WTC11 (cell line): ENCODE measurements at regions not wholly inside any gene's neighbourhood (a gene's known extent, or its start where the extent isn't known, plus 50 kb on each side); places are given as distances from the start of the nearest gene placed in this dataset.

Experiments used
- ATAC-seq: fragments of 200-7000 bp; cut with Tn5 transposase; 2 replicates; pipeline ENCODE4 v1.10.0; 2021; ENCODE audit warnings: mild to moderate bottlenecking, moderate library complexity
- CTCF ChIA-PET: fragments of 300-600 bp; sonication (Branson Sonifier 250); formaldehyde crosslinking; loops from one replicate; lab custom pipeline; 2021; ENCODE audit warnings: antibody characterized with exemption; lab: Charles Lee
- POLR2A ChIA-PET: fragments of 350-600 bp; sonication (Branson Sonifier 250); formaldehyde crosslinking; loops from one replicate; lab custom pipeline; 2021; ENCODE audit warnings: antibody characterized with exemption; lab: Charles Lee
- DNase-seq: peaks from one replicate; pipeline ENCODE4 v3.0.0; 2021; ENCODE audit warnings: low spot score
- H3K27ac Mint-ChIP-seq: 2 replicates; pipeline ENCODE4 v1.8.0; 2021; ENCODE audit warnings: mixed read lengths
- H3K27me3 Mint-ChIP-seq: 2 replicates; pipeline ENCODE4 v1.8.0; 2021; ENCODE audit warnings: low read depth, mild to moderate bottlenecking, moderate library complexity, mixed read lengths
- H3K36me3 Mint-ChIP-seq: 2 replicates; pipeline ENCODE4 v1.8.0; 2021; ENCODE audit warnings: mixed read lengths
- H3K4me1 Mint-ChIP-seq: 2 replicates; pipeline ENCODE4 v1.8.0; 2022; ENCODE audit warnings: mixed read lengths
- H3K4me3 Mint-ChIP-seq: 2 replicates; pipeline ENCODE4 v1.8.0; 2021; ENCODE audit warnings: mild to moderate bottlenecking, moderate library complexity, mixed read lengths
- H3K9me3 Mint-ChIP-seq: 2 replicates; pipeline ENCODE4 v1.8.0; 2021; ENCODE audit warnings: mixed read lengths
- CREB1 ChIP-seq: sonication (generic); formaldehyde crosslinking; IDR thresholded peaks from 2 replicates; pipeline ENCODE4 v1.8.0; 2023; ENCODE audit warnings: mild to moderate bottlenecking, missing genetic modification reagents
- ETV6 ChIP-seq: sonication (generic); formaldehyde crosslinking; IDR thresholded peaks from 2 replicates; pipeline ENCODE4 v1.8.1; 2022; ENCODE audit warnings: mild to moderate bottlenecking, missing genetic modification reagents
- HMGA2 ChIP-seq: fragments of 250-450 bp; sonication (Bioruptor Pico); IDR thresholded peaks from 2 replicates; pipeline ENCODE4 v1.4.0; 2021; ENCODE audit warnings: mild to moderate bottlenecking, moderate library complexity
- IRF2 ChIP-seq: sonication (generic); formaldehyde crosslinking; IDR thresholded peaks from 2 replicates; pipeline ENCODE4 v1.8.0; 2022; ENCODE audit warnings: low read depth, missing genetic modification reagents, borderline replicate concordance
- NFATC4 ChIP-seq: fragments of 250-450 bp; sonication (Bioruptor Pico); IDR thresholded peaks from 2 replicates; pipeline ENCODE4 v1.9.0; 2021; ENCODE audit warnings: mild to moderate bottlenecking
- NFE2L1 ChIP-seq: sonication (generic); formaldehyde crosslinking; IDR thresholded peaks from 2 replicates; pipeline ENCODE4 v1.8.1; 2023; ENCODE audit warnings: missing genetic modification reagents
- NFYB ChIP-seq: sonication (generic); formaldehyde crosslinking; conservative IDR thresholded peaks from 2 replicates; pipeline ENCODE4 v1.8.0; 2022; ENCODE audit warnings: low read depth, missing genetic modification reagents
- NR1H2 ChIP-seq: sonication (generic); formaldehyde crosslinking; IDR thresholded peaks from 2 replicates; pipeline ENCODE4 v1.9.0; 2021; ENCODE audit warnings: mild to moderate bottlenecking, moderate library complexity, missing genetic modification reagents
- OVOL2 ChIP-seq: fragments of 250-450 bp; sonication (Bioruptor Pico); IDR thresholded peaks from 2 replicates; pipeline ENCODE4 v1.9.0; 2021; ENCODE audit warnings: mild to moderate bottlenecking, borderline replicate concordance
- ZNF232 ChIP-seq: sonication (generic); formaldehyde crosslinking; IDR thresholded peaks from 2 replicates; pipeline ENCODE4 v1.8.0; 2022; ENCODE audit warnings: mild to moderate bottlenecking, missing genetic modification reagents
- ZNF263 ChIP-seq: sonication (generic); formaldehyde crosslinking; IDR thresholded peaks from 2 replicates; pipeline ENCODE4 v1.8.1; 2022; ENCODE audit warnings: low read depth, mild to moderate bottlenecking, moderate library complexity, missing genetic modification reagents
- ZNF671 ChIP-seq: fragments of 250-450 bp; sonication (Bioruptor Pico); IDR thresholded peaks from 2 replicates; pipeline ENCODE4 v1.8.0; 2021; ENCODE audit warnings: mild to moderate bottlenecking
- TF ChIP-seq, protein P1 (sequence below): fragments of 250-450 bp; sonication (Bioruptor Pico); IDR thresholded peaks from 2 replicates; pipeline ENCODE4 v1.9.0; 2021; ENCODE audit warnings: moderate library complexity, mild to moderate bottlenecking, inconsistent platforms, borderline replicate concordance
- TF ChIP-seq, protein P2 (sequence below): sonication (generic); formaldehyde crosslinking; IDR thresholded peaks from 2 replicates; pipeline ENCODE4 v1.8.0; 2022; ENCODE audit warnings: mild to moderate bottlenecking, missing genetic modification reagents
- TF ChIP-seq, protein P3 (sequence below): sonication (generic); formaldehyde crosslinking; IDR thresholded peaks from 2 replicates; pipeline ENCODE4 v1.8.1; 2023; ENCODE audit warnings: mild to moderate bottlenecking, missing genetic modification reagents, moderate library complexity
- TF ChIP-seq, protein P4 (sequence below): sonication (generic); formaldehyde crosslinking; IDR thresholded peaks from 2 replicates; pipeline ENCODE4 v1.8.1; 2022; ENCODE audit warnings: low read depth, missing genetic modification reagents, borderline replicate concordance
- TF ChIP-seq, protein P5 (sequence below): sonication (generic); formaldehyde crosslinking; IDR thresholded peaks from 2 replicates; pipeline ENCODE4 v1.8.0; 2022; ENCODE audit warnings: missing genetic modification reagents
- TF ChIP-seq, protein P6 (sequence below): sonication (generic); formaldehyde crosslinking; IDR thresholded peaks from 2 replicates; pipeline ENCODE4 v1.8.0; 2022; ENCODE audit warnings: mild to moderate bottlenecking, missing genetic modification reagents
- TF ChIP-seq, protein P7 (sequence below): sonication (generic); formaldehyde crosslinking; conservative IDR thresholded peaks from 2 replicates; pipeline ENCODE4 v1.8.1; 2023; ENCODE audit warnings: mild to moderate bottlenecking, low read depth, missing genetic modification reagents, moderate library complexity

DNA sequence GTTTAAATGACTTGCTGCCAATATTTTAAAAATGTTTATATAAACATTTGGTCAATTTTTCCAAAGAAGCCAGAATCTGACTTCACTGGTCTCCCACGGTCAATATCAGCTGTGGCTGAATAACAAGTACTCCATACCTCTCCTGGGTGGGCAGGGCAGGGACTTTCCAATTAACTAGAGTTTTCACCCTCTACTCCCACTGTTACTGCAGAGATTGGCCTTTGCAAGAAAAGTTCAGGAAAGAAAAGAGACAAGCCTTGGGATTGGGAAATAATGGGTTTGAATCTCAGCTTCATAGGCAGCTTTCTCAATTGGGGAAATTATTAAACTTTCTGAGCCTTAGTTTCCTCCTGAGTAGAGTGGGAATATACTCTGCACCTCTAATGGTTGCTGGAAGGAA, 236.9 kb downstream of the PRL start:
- peaks cover 43% of the 10 kb centered on the region for H3K36me3 Mint-ChIP-seq

More for the DNA sequence above, 236.9 kb downstream of the PRL start:
- ChIA-PET POLR2A (interaction anchor here (0.9 kb wide), 1 partner anchor 261 kb away, joined by 3 read pairs; no protein-coding TSS in a partner anchor), CTCF (no interaction called here)
- no peak overlapping the region for H3K4me3 Mint-ChIP-seq
- ATAC-seq (no peak), DNase-seq (no peak)
- H3K27me3 Mint-ChIP-seq, result no peaks in the 10 kb centered on the region
- peaks cover 8% of the 10 kb centered on the region for H3K4me1 Mint-ChIP-seq
- no peak overlapping the region for H3K27ac Mint-ChIP-seq
- TF ChIP-seq, protein P1, sequence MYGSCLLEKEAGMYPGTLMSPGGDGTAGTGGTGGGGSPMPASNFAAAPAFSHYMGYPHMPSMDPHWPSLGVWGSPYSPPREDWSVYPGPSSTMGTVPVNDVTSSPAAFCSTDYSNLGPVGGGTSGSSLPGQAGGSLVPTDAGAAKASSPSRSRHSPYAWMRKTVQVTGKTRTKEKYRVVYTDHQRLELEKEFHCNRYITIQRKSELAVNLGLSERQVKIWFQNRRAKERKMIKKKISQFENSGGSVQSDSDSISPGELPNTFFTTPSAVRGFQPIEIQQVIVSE (CRISPR knock-in tag), result no peak
- TF ChIP-seq, protein P2, sequence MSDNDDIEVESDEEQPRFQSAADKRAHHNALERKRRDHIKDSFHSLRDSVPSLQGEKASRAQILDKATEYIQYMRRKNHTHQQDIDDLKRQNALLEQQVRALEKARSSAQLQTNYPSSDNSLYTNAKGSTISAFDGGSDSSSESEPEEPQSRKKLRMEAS (CRISPR knock-in tag), result no peak
- no peak for TF ChIP-seq HMGA2 (CRISPR knock-in tag)
- no peak for TF ChIP-seq IRF2 (CRISPR knock-in tag)
- TF ChIP-seq, protein P3, sequence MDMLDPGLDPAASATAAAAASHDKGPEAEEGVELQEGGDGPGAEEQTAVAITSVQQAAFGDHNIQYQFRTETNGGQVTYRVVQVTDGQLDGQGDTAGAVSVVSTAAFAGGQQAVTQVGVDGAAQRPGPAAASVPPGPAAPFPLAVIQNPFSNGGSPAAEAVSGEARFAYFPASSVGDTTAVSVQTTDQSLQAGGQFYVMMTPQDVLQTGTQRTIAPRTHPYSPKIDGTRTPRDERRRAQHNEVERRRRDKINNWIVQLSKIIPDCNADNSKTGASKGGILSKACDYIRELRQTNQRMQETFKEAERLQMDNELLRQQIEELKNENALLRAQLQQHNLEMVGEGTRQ (CRISPR knock-in tag), result no peak
- TF ChIP-seq ETV6, result no peak
- no peak for TF ChIP-seq CREB1
- no peak for TF ChIP-seq OVOL2 (CRISPR knock-in tag)
- no peak for TF ChIP-seq ZNF263 (CRISPR knock-in tag)
- TF ChIP-seq, protein P4, sequence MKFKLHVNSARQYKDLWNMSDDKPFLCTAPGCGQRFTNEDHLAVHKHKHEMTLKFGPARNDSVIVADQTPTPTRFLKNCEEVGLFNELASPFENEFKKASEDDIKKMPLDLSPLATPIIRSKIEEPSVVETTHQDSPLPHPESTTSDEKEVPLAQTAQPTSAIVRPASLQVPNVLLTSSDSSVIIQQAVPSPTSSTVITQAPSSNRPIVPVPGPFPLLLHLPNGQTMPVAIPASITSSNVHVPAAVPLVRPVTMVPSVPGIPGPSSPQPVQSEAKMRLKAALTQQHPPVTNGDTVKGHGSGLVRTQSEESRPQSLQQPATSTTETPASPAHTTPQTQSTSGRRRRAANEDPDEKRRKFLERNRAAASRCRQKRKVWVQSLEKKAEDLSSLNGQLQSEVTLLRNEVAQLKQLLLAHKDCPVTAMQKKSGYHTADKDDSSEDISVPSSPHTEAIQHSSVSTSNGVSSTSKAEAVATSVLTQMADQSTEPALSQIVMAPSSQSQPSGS (CRISPR knock-in tag), result no peak
- TF ChIP-seq, protein P5, sequence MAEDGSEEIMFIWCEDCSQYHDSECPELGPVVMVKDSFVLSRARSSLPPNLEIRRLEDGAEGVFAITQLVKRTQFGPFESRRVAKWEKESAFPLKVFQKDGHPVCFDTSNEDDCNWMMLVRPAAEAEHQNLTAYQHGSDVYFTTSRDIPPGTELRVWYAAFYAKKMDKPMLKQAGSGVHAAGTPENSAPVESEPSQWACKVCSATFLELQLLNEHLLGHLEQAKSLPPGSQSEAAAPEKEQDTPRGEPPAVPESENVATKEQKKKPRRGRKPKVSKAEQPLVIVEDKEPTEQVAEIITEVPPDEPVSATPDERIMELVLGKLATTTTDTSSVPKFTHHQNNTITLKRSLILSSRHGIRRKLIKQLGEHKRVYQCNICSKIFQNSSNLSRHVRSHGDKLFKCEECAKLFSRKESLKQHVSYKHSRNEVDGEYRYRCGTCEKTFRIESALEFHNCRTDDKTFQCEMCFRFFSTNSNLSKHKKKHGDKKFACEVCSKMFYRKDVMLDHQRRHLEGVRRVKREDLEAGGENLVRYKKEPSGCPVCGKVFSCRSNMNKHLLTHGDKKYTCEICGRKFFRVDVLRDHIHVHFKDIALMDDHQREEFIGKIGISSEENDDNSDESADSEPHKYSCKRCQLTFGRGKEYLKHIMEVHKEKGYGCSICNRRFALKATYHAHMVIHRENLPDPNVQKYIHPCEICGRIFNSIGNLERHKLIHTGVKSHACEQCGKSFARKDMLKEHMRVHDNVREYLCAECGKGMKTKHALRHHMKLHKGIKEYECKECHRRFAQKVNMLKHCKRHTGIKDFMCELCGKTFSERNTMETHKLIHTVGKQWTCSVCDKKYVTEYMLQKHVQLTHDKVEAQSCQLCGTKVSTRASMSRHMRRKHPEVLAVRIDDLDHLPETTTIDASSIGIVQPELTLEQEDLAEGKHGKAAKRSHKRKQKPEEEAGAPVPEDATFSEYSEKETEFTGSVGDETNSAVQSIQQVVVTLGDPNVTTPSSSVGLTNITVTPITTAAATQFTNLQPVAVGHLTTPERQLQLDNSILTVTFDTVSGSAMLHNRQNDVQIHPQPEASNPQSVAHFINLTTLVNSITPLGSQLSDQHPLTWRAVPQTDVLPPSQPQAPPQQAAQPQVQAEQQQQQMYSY (CRISPR knock-in tag), result no peak
- TF ChIP-seq, protein P6, sequence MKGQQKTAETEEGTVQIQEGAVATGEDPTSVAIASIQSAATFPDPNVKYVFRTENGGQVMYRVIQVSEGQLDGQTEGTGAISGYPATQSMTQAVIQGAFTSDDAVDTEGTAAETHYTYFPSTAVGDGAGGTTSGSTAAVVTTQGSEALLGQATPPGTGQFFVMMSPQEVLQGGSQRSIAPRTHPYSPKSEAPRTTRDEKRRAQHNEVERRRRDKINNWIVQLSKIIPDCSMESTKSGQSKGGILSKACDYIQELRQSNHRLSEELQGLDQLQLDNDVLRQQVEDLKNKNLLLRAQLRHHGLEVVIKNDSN (CRISPR knock-in tag), result no peak
- no peak for TF ChIP-seq NFE2L1 (CRISPR knock-in tag)
- TF ChIP-seq NFATC4 (CRISPR knock-in tag), result no peak
- no peak for TF ChIP-seq ZNF671 (CRISPR knock-in tag)
- TF ChIP-seq, protein P7, sequence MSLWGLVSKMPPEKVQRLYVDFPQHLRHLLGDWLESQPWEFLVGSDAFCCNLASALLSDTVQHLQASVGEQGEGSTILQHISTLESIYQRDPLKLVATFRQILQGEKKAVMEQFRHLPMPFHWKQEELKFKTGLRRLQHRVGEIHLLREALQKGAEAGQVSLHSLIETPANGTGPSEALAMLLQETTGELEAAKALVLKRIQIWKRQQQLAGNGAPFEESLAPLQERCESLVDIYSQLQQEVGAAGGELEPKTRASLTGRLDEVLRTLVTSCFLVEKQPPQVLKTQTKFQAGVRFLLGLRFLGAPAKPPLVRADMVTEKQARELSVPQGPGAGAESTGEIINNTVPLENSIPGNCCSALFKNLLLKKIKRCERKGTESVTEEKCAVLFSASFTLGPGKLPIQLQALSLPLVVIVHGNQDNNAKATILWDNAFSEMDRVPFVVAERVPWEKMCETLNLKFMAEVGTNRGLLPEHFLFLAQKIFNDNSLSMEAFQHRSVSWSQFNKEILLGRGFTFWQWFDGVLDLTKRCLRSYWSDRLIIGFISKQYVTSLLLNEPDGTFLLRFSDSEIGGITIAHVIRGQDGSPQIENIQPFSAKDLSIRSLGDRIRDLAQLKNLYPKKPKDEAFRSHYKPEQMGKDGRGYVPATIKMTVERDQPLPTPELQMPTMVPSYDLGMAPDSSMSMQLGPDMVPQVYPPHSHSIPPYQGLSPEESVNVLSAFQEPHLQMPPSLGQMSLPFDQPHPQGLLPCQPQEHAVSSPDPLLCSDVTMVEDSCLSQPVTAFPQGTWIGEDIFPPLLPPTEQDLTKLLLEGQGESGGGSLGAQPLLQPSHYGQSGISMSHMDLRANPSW, result no peak
- no peak for TF ChIP-seq ZNF232
- no peak for TF ChIP-seq NR1H2 (CRISPR knock-in tag)
- TF ChIP-seq NFYB, result no peak
- H3K9me3 Mint-ChIP-seq, result peaks cover 5% of the 10 kb centered on the region; the same call in 1 of the 2 replicates
